Uterus (tissue), 3 donors: ENCODE measurements at regions not wholly inside any gene's neighbourhood (a gene's known extent, or its start where the extent isn't known, plus 50 kb on each side); places are given as distances from the start of the nearest gene placed in this dataset.

Source experiments
- DNase-seq, 2 donors: peaks; one replicate each; pipeline ENCODE4 v3.0.0-alpha.2; 2019 to 2020
- H3K27ac ChIP-seq, 2 donors: fragments of 200-600 bp; sonication (generic); 1 replicate in 1 of 2; 2 replicates in 1 of 2; pipeline ENCODE4 v1.5.1; 2016 to 2018
- H3K27me3 ChIP-seq, 2 donors: fragments of 200-600 bp; sonication (generic); one replicate each; pipeline ENCODE4 v1.5.1; 2018 to 2019; ENCODE audit warnings: control low read depth in 1 of 2
- H3K36me3 ChIP-seq, 2 donors: fragments of 200-600 bp; sonication (generic); one replicate each; pipeline ENCODE4 v1.5.1; 2019; ENCODE audit warnings: control low read depth in 1 of 2
- H3K4me1 ChIP-seq, 2 donors: fragments of 200-600 bp; sonication (generic); one replicate each; pipeline ENCODE4 v1.5.1; 2018 to 2019; ENCODE audit warnings: control low read depth in 1 of 2
- H3K4me3 ChIP-seq, 2 donors: fragments of 200-600 bp; sonication (generic); 1 replicate in 1 of 2; 2 replicates in 1 of 2; pipeline ENCODE4 v1.5.1; 2018 to 2019; ENCODE audit warnings: mild to moderate bottlenecking in 1 of 2
- H3K9me3 ChIP-seq, 2 donors: fragments of 200-600 bp; sonication (generic); one replicate each; pipeline ENCODE4 v1.5.1; 2019; ENCODE audit warnings: control low read depth in 1 of 2
- POLR2A ChIP-seq, 2 donors: fragments of 450-650 bp; IDR thresholded peaks; one replicate each; pipeline ENCODE4 v1.6.1; 2016; ENCODE audit warnings: antibody characterized with exemption in 2 of 2, mild to moderate bottlenecking in 1 of 2, moderate library complexity in 1 of 2
- intact Hi-C: fragments of 100-400 bp; cut with DNase I; formaldehyde crosslinking; loops from one replicate; pipeline ENCODE4 v1.15.1; 2023; ENCODE audit warnings: low total_unique reads
- TF ChIP-seq, protein P1 (sequence below), 4 experiments: fragments of 200-600 bp in 2 of 4; fragments of 450-650 bp in 2 of 4; sonication (generic) in 2 of 4; IDR thresholded peaks; one replicate each; pipeline ENCODE4 v1.5.1; 2016 to 2019; ENCODE audit warnings: antibody characterized with exemption in 4 of 4, mild to moderate bottlenecking in 2 of 4, moderate library complexity in 1 of 4
- donor health status: DM: yes; HTN: yes; CAD: no.

DNA sequence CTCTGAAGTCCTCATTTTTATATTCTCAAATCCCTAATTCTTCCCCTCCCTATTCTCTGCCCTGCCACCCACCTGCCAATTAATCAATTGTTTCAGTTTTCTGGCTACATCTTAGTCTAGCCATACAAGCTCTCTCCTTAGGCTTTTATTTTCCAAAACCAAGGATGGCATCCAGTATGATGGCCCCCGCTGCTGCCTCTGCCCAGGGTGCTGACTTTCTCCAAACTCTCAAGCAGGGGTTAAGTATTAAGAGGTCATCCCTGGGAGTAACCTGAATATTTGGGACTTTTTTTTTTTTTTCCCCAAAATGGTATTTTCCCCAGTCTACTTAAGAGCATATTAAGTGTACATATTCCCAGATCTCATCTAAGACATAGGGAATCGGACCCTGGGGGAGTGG is 183.8 kb downstream of the DHX35 start:
- Histone ChIP-seq H3K27ac (no peak overlapping the region), H3K27me3 (no peaks in the 10 kb centered on the region), H3K4me3 (no peak overlapping the region), H3K36me3 (no peaks in the 10 kb centered on the region), H3K4me1 (no peaks in the 10 kb centered on the region), H3K9me3 (no peaks in the 10 kb centered on the region)
- DNase-seq = no peak
- intact Hi-C loops = no loop called here
- TF ChIP-seq, protein P1, sequence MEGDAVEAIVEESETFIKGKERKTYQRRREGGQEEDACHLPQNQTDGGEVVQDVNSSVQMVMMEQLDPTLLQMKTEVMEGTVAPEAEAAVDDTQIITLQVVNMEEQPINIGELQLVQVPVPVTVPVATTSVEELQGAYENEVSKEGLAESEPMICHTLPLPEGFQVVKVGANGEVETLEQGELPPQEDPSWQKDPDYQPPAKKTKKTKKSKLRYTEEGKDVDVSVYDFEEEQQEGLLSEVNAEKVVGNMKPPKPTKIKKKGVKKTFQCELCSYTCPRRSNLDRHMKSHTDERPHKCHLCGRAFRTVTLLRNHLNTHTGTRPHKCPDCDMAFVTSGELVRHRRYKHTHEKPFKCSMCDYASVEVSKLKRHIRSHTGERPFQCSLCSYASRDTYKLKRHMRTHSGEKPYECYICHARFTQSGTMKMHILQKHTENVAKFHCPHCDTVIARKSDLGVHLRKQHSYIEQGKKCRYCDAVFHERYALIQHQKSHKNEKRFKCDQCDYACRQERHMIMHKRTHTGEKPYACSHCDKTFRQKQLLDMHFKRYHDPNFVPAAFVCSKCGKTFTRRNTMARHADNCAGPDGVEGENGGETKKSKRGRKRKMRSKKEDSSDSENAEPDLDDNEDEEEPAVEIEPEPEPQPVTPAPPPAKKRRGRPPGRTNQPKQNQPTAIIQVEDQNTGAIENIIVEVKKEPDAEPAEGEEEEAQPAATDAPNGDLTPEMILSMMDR (IDR thresholded peaks at IDR 0.05) = no peak
- TF ChIP-seq POLR2A (IDR thresholded peaks at IDR 0.05) = no peak

DNA sequence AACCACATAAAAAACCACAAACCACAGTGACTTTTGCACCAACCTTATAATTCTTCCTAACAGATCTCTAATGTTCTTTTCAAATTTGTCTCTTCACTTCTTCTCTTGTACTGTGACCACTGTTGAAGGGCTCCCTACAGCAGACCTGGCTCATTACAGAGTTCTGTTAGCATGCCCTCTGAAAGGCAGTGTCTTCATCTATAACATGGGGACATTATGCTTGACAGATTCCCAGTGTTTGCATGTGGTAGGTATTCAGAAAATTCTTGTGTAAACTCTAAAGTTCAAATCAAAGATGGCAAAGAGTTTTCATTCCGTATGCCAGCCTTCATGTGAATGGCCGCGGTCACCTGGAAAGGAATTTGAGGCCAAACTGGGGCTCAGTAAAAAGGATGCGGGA is 182.6 kb downstream of the DHX35 start:
- no peak for TF ChIP-seq POLR2A (IDR thresholded peaks at IDR 0.05)
- TF ChIP-seq, protein P1 (IDR thresholded peaks at IDR 0.05) = no peak
- no peaks in the 10 kb centered on the region for H3K36me3 ChIP-seq
- H3K4me3 ChIP-seq = no peak overlapping the region
- intact Hi-C loops = no loop called here
- H3K9me3 ChIP-seq = no peaks in the 10 kb centered on the region
- no peaks in the 10 kb centered on the region for H3K27me3 ChIP-seq
- DNase-seq = no peak
- H3K27ac ChIP-seq = no peak overlapping the region
- no peaks in the 10 kb centered on the region for H3K4me1 ChIP-seq

DNA sequence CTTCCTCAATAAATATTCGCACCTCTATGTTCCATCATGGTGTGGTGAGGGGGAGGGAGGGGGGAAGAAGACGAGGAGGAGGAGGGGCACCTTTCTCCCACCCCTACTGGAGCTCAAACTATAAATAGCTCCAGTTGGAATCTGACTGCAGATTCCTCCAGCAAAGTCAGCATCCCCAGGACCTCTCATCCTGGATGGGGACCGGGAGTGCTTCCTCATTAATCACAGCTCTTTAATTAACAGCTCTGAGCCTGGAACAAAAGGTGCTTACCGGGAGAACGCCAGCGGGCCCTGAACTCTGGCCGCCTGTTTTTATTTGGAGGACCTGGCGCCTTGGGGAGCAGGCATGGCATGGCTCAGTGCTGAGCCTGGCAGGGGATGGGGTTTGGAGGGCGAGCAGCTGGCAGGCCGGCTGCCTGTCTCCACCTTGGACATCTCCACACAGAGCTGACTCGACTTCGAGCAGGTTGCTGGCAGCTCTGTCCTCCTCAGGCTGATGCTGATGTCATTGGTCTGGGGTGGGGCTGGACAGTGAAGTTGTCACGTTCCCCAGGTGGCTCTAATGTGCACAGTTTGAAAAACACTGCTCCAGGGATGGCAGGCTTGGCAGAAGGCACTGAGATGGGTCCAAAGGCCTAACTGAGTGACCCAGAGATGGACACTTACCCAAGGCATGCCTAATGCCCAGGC is 180.4 kb downstream of the DHX35 start:
- H3K27me3 ChIP-seq = no peaks in the 10 kb centered on the region
- intact Hi-C loops = no loop called here
- H3K9me3 ChIP-seq = no peaks in the 10 kb centered on the region
- no peaks in the 10 kb centered on the region for H3K36me3 ChIP-seq
- TF ChIP-seq POLR2A (IDR thresholded peaks at IDR 0.05) = no peak
- TF ChIP-seq, protein P1 (IDR thresholded peaks at IDR 0.05) = no peak
- no peak overlapping the region for H3K4me3 ChIP-seq
- H3K27ac ChIP-seq = no peak overlapping the region
- no peaks in the 10 kb centered on the region for H3K4me1 ChIP-seq
- no peak for DNase-seq

DNA sequence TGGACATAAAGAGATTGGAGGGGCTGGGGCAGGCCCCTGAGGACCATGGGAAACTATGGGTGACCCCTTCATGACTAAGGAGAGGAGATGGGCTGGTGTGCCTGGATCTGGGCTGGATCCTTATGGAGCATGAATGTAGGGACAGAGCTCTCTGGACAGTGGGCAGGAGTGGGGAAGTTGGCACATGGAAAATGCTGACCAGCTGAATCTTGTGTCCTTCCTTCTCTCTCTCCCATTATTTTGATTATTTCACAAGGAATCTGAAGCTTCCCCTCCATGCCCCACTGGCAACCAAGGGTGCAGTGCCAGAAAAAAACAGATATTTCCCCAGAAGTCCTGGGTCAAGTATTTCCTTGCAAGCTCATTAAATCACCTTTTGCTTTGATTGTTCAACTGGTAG is 175.2 kb downstream of the DHX35 start:
- Histone ChIP-seq H3K4me1 (no peaks in the 10 kb centered on the region), H3K4me3 (no peak overlapping the region), H3K27ac (no peak overlapping the region), H3K27me3 (no peaks in the 10 kb centered on the region), H3K9me3 (no peaks in the 10 kb centered on the region), H3K36me3 (no peaks in the 10 kb centered on the region)
- TF ChIP-seq, protein P1 (IDR thresholded peaks at IDR 0.05) = no peak
- TF ChIP-seq POLR2A (IDR thresholded peaks at IDR 0.05) = no peak
- intact Hi-C loops = no loop called here
- DNase-seq = no peak

DNA sequence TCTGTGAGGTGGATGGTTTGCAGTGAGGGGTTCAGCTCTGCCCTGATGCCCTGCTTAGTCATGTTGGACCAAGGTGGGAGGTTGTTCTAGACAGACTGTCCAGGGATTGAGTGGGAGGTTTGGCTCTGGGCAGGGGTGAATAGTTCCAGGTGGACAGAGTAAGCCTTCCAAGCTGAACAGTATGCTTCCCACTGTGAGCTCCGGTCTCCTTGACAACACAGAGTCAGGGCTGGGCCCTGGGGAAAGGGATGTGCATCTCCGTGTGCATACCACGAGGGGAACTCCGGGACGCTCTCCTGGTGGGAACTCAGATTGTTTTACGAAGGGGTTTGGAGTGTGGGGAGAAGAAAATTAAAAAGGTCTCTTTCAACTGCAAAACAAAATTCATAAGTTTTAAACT is 174.7 kb downstream of the DHX35 start:
- H3K27me3 ChIP-seq = no peaks in the 10 kb centered on the region
- no peak for TF ChIP-seq POLR2A (IDR thresholded peaks at IDR 0.05)
- TF ChIP-seq, protein P1 (IDR thresholded peaks at IDR 0.05) = no peak
- intact Hi-C loops = no loop called here
- no peak overlapping the region for H3K4me3 ChIP-seq
- no peaks in the 10 kb centered on the region for H3K9me3 ChIP-seq
- no peak overlapping the region for H3K27ac ChIP-seq
- no peak for DNase-seq
- no peaks in the 10 kb centered on the region for H3K36me3 ChIP-seq
- H3K4me1 ChIP-seq = no peaks in the 10 kb centered on the region
